ENCODE measurements at regions not wholly inside any gene's neighbourhood (a gene's known extent, or its start where the extent isn't known, plus 50 kb on each side); places are given as distances from the start of the nearest gene placed in this dataset.

DNA sequence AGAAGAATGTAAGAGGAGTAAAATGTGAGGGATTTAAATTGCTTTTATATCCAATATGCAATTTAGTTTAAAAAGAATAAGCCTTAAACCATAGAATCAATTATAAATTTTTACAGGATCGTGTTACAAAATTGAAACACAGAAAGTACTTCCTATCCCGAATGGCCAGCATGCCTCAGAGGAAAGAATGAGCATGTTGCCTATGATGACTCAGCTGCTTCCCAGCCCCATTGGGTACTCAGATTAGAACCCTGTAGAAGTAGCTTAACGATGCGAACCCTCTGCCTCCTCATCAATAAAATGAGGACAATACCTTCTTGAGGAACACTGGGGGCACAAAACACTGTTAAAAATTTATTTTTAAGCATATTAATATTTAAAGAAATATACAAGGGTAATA, 113.4 kb upstream of the CDK1 start:
- DNase-seq (ENCODE audit: low read depth, low spot score): no peak

DNA sequence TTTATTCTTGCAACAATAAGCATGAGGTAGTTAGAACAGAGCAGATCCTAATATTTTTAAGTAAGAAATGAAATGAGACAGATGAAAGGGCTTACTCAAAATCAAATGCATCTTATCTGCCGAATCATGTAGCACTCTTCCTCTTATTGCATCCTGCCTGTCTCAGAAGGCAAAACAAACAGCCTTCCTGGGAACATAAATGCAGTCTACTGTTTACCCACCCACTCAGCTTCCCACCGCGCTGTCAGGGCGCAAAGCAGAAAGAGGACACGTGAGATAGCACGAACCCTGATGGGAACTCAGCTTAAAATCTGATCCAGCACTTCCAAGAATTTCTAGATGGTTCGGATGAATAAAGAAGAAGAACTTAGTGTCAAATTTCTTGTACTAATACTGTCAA, 114.4 kb upstream of the CDK1 start:
- no peak for DNase-seq (ENCODE audit: low read depth, low spot score)

DNA sequence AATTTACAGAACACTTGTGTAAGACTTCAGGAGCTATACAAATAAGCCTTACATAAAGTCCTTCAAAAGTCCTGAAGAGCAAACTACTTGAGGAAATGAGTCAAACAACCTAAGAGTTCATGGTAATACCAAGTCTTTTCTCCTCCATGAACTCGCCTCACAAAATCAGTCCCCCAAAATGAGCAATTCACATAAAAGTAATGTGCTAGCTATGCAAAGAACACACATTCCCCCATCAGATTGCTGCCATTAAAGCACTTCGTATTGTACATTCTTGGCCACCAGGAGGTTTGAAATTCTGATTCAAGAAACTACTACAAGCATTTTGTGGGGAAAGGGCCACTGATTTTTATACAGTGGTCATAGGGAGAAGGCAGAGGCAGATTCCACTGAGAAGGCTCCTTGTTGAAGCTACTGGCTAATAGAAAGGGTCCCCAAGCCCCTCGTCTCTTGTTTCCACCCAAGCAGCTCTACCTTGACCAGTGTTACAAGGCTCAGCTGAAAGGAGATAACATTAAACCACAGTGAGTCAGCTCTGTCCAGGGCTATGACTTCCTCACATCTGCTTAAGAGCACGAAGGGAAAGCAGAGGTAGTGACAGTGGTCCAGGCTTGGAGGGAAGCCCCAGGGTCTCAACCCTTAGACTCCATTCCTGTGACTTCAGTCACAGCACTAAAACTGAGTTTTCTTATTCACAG, 115.2 kb upstream of the CDK1 start:
- peak; percentile 33 for DNase-seq (ENCODE audit: low read depth, low spot score)

DNA sequence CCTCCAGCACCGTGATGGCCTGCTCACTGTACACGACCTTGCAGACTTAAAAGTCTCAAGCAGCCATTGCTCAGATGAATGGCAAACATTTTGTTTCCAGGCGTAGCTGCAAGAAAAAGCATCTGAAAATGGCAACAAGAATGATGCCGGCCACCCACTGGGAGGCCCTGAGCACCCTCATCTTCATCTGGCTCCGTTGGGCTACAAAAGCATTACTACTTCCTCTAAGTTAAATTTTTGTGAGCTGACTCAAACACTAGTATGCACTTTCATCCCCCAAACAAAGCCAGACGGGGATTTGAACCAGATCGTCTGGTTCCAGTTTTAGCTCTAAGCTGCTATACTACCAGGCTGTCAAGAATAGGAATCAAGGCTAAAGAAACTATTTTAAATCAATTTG, 116.6 kb upstream of the CDK1 start:
- peak; percentile 50 for DNase-seq (ENCODE audit: low read depth, low spot score)

DNA sequence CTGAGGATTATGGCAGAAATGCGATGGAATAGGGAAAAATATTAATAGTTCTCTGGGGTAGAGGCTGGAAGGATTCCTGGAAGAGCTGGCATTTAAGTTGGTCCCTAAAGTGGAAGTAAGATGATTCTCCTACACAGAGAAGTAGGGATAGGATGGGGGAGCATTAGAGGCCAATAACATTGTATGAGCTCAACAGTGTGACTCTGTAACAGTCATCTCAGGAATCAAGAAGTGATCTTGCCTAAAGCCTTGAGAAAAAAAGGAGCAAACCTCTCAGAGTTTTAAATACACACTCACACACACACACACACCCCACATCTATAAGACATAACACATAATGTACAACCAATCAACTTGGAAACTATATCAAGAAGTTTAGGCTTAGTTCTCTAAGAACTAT, 117.7 kb upstream of the CDK1 start:
- DNase-seq (ENCODE audit: low read depth, low spot score): no peak

DNA sequence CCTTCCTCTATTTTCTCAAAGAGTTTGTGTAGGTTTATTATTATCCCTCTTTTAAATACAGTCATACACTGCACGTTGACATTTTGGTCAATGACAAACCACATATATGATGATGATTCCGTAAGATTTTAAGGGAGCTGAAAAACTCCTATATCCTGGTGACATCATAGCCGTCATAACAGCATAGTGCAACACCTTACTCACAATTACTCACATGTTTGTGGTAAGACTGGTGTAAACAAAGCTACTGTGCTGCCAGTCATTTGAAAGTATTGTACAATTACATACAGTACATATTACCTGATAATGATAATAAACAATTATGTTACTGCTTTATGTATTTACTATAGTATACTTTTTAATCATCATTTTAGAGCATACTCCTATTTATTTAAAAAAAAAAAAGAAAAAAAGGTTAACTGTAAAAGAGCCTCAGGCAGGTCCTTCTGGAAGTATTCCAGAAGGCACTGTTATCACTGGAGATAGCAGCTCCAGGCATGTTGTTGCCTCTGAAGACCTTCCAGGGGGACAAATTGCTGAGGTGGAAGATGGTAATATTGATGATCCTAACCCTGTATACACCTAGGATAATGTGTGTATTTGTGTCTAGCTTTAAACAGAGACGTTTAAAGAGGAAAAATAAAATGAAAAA, 123.3 kb upstream of the CDK1 start:
- DNase-seq (ENCODE audit: low read depth, low spot score): no peak

DNA sequence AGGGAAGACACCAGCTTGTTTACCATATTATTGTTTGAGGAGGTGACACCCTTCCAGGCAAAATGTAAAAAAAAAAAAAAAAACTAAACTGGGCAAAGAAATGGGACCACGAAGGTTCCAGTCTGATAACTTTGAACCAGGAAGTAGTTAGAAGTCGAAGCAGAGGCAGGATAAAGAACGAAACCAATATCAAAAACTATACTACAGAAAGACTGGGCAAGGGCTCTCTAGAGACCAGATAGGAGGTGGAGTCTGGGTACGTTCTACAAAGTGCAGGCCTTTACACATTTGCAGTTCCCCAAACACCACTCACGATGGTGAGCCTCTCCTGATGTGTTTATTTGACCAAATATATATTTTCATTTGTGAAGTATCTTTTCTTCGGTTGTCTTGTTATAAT, 125.7 kb upstream of the CDK1 start:
- no peak for DNase-seq (ENCODE audit: low read depth, low spot score)

DNA sequence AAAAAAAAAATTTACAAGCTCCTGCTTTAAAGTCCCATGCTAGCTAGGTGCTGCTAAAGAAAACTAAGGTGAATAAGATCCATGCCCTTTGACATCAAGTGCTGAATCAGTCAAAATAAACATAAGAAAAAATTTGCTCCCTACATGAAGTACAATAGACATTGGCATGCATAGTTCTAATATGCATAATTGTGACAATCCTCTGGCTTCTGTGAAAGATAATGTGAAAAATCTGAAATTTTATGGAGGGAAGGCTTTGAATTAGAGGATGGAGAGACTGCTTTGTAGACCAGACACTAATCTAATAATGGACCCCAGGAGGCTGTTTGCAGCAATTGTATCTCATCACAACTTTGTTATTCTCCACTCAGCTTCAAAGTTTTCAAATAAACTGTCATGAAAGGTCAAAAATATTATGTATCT, 127.9 kb upstream of the CDK1 start:
- DNase-seq (ENCODE audit: low read depth, low spot score): no peak

DNA sequence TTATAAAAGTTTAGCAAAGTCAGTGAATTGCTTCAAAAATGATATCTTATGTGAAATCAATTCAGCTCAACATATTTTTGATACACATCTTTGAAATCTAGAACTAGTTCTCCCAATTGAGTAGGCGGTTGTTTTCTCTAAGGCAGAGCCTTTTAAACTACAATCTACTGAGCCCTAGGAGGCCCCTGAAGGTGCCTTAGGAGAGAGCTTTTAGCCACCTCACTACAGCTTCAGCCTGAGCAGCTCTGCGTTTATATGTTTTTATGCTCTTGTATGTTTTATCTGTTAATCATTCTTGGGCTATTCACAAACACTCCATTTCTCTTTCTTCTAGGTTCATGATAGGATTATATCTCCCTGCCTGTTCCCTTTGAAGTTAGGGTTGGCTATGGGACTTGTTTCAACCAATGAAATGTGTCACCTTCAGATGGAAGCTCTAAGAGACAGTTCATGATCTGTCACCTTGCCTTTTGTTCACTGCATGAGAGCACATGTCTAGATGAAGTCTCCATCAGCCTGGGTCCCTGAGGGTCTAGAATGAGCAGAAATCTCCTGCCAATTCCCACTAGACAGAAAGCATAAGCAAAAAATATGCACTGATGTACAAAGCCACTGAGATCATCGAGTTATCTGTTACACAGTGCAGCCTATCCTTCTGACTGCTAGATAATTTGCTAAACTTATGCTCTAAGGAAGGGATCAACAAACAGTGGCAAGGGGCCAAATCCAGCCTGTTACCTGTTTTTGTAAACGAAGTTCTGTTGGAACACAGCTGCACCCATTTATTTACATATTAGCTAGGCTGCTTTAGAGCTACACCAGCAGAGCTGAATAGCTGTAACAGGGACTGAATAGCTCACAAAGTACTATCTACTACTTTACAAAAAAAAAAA, 128.5 kb upstream of the CDK1 start:
- DNase-seq (ENCODE audit: low read depth, low spot score): no peak

DNA sequence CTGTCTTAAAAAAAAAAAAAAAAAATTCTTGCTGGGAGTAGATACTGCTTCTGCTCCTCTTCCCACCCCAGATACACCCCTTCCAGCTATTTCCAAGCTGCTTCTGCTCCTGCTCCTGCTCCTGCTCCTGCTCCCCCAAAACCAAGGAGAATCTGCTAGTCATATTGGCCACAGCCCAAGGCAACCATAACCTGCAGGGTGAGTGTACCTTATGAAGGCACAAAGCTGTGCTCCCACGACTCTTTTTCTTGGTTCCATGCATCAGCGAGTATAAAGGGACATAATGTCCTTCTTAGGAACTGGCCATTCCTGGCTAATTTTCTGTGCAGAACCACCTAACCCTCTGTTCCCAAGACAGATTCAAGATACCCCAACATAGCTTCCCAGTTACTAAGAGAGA, 129.5 kb upstream of the CDK1 start:
- no peak for DNase-seq (ENCODE audit: low read depth, low spot score)

DNA sequence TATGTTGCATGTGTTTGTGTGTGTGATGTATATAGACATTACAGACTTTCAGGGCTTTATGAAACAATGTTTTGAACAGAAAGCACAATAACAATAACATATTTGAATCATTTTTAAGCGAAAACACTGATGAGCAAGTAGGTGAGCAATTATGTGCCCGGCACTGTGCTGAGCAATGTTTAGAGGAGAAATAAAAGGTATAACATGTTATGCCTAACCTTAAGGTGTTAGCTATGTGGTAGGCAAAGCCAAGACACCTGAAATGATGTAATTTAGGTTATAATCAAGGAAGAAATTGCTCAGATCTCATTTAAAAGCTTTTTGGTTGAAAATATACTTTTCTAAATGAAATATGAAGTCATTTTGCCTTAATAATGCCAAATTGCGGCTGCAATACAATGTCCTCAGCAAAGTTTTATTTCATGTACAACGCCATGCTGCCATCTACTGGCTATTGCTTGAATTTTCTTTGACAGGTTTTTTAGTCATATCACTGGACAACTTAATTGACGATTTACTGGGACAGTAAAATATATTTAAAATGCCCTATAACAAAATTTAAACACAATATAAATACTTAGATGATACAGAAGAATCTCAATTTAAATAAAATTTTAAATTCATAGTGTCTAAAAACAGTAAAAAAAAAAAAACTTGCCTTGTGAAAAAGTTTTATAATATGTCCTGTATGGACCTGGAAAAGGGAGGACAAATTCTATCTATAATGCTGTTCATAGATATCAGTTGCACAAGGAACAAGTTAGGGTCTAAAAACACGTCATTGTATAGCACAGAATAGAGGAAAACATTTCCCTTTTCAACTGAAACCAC, 131.1 kb upstream of the CDK1 start:
- DNase-seq (ENCODE audit: low read depth, low spot score): no peak

DNA sequence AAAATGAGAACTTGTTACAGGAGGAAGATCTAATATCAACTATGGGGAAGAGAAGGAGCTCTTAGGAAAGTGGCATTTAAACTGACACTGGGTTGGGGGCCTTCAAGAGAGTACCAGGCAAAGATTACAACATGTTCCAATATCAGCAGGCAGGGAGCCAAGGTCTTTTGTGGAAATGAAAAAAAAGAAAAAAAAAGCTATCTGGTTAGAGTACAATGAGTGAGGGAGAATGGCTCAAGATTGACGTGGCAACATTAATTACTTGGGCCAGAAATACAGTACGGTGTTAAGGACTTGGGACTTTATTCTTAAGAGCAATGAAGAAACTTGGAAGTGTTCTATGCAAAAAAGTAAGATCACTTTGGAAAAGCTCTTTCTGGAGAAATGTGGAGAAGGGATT, 132.3 kb upstream of the CDK1 start:
- no peak for DNase-seq (ENCODE audit: low read depth, low spot score)

DNA sequence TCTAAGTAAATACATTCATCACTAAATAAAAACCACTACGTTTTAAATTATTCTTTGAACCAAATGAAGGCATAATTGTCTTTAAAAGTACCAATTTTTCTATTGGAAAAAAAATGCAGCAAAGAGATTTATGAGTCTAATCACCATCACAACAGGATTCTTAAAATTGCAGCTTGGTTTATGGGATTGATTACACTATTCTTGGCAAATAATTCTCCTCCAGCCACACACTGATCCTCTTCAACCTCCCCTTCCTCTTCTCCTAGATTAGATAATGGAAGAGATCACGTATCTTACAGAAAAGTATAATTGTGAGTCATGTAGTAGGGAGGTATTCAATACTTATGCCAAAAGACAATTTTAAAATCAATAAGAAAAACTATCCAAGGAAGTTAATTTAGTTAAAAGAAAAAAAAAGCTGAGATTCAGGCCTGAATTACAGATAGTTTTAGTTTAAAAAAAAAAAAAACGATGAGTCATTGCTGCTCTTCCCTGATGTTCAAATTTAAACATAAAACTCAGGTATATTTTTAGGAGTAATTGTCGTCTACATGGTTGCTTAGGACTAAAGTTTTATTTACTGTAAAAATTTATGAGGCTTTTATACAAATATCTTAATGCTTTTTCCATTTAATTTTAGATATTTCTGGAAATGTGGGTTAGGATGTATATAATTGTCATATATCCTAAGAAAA, 133.7 kb upstream of the CDK1 start:
- no peak for DNase-seq (ENCODE audit: low read depth, low spot score)

DNA sequence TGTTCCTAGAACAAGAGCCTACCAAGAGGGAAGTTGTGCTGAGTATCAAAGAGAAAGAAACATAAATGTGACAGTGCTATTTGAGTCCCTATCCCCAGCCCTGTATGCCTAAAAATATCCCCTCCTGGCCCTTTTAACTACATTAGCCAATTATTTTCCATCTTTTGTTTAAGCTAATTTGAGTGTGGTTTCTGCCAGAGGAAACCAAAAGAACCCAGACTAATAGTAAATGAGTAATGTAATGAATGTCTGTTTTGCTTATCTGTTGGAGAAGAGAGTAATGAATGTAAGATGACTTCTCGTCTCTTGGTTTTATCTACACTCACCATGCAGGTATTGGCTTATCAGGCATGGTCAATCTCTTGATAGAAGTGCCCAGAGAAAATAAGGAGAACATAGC, 134.4 kb upstream of the CDK1 start:
- no peak for DNase-seq (ENCODE audit: low read depth, low spot score)

DNA sequence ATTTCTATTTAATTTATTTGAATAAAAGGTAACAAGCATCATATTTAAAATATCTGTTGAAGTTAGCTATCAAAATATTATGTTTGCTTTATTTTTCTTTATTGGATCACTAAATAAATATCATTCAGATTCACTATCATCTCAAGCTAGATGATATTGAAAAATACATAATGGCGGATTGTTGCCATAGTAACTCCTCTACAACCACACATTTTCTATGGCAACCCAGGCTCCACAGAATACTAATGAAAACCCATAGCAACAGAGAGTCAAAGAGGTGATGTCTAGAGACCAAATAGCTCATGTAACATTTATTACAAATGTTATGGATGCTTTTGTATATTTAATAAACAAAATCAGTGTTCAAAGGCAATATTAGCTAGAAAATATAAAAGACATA, 148.9 kb upstream of the CDK1 start:
- no peak for DNase-seq (ENCODE audit: low read depth, low spot score)

DNA sequence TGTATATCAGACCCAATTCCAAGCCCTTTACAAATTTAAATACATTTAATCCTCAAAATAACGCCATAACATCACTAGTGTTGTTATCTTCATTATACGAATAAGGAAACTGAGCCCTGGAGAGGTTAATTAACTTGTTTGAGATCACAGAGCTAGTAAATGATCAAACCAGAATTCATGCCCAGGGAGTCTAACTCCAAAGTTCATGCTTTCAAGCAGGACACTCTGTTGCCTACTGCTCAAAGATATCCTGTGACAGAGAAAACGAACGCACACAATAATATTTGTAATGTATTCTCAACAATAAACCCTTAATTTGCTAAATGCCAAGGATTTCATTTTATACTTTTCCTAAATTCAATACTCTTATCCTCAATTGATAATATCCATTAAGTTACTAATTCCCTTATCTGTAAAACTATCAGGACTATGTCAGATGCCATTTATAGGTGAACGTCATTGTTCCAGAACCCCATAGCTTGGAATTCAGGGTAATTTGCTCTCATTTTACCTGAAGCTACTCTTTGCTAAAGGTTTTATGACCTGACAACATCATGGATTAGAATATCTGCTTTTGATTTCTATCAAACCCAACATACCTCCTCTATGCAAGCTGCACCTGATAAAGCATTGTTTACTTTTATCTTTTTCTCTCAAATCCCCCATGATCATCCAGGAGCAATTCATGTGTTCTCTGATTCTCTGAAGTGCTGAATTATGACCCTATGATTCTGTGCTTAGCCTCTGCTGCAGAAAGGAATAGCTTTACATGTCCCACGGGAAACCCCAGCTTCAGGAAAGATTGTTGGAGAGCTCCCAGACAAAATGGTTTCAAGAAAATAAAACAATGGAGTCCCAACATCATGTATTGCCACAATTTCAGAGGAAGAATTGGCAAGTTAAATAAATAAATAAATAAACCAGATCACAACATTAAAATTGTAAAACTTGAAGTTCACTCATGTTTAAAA, 150.2 kb upstream of the CDK1 start:
- DNase-seq (ENCODE audit: low read depth, low spot score): no peak

DNA sequence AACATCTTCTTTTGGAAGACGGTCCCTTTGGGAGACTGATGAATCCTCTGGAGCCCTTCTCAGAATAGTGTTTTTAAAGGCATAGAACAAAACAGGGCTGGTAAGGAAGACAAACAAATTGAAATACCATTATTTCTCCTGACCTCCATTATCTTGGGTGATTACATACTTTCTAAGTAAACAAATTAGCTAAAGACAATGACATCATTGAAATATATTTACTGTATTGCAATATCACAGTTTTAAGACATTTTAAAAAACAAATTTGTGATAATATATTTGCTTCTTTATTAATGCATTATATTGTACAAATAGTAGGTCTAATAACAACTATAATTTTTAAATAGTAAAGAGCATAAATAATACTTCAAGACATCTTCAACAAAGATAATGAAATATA, 152.2 kb upstream of the CDK1 start:
- no peak for DNase-seq (ENCODE audit: low read depth, low spot score)

DNA sequence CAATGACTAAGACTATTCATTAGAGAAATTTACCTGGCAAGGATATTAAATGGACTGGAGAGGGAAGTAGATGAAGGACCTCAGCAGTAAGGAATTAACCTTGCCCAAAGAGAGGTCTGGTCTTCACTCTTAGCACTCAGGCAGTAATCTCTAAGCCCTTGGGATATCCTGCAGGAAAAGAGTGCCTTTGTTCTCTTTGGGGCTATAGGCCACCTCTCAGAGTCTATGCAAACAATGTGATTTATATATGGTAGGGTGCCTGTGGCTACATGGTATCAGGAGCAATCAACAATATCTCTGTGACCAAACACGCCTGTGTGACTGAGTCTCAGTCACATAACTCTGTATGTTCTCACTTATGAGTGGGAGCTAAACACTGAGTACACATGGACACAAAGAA, 154.7 kb upstream of the CDK1 start:
- no peak for DNase-seq (ENCODE audit: low read depth, low spot score)

DNA sequence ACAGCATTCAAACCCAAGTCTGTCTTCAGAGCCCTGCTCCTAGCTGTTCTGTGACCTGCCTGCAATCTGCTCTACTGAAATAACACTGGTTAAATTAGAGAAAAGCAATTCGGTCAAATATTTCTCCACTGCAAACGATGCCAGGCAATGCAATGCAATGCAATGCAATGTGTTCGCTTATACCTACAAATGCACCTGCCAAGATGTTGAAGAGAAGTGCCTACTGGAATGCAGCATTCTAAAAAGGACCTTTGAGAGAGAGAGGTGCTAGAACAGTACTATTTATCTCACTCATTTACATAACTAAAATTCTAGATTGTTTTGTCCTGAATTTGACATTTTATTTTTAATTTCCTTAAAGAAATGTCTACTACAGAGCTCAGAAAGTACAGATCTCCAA, 157.3 kb upstream of the CDK1 start:
- DNase-seq (ENCODE audit: low read depth, low spot score): no peak

DNA sequence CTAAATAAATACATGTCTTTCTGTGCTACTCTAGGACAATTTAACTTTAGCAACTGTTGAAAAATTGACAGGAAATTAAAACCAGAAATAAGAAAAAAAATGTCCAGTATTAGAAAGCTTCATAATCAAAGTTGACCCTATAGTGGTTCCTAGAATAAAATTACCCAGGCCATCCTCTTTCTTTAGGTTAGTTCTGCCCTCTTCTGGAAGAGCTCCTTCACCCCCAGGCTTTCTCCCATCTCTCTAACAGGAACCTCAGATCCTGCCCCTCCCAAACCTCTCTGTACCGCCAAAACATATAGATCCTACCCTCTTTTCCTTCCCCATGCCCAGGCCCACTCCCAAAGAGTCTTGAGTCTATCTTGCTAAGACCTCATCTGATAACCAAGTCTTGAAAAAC, 159.4 kb upstream of the CDK1 start:
- DNase-seq (ENCODE audit: low read depth, low spot score): no peak

Data from ELF-1 (cell line).